Keratinocyte (primary cell): ENCODE measurements at regions not wholly inside any gene's neighbourhood (a gene's known extent, or its start where the extent isn't known, plus 50 kb on each side); places are given as distances from the start of the nearest gene placed in this dataset.

ENCODE experiments used
- DNase-seq: peaks from one replicate; pipeline ENCODE4 v3.0.0-alpha.2; 2011; ENCODE audit warnings: low read depth, missing footprints, low spot score
- FAIRE-seq: peaks from 2 replicates; lab custom pipeline; 2011; peaks lifted over from hg19 to GRCh38; lab: Jason Lieb, UNC
- H2AFZ ChIP-seq: 2 replicates; pipeline ENCODE4 v1.6.0; 2012; ENCODE audit warnings: low read length, control low read depth, inconsistent platforms; ENCODE audit not compliant: control insufficient read depth
- H3K27ac ChIP-seq: 2 replicates; pipeline ENCODE4 v1.5.1; 2011; ENCODE audit warnings: low read length; ENCODE audit not compliant: control insufficient read depth, insufficient read depth
- H3K27me3 ChIP-seq: 3 replicates; pipeline ENCODE4 v1.6.0; 2011; ENCODE audit warnings: low read length; ENCODE audit not compliant: control insufficient read depth, insufficient read depth; ENCODE audit errors: extremely low read depth
- H3K36me3 ChIP-seq, 2 experiments: 2 replicates in 1 of 2; 3 replicates in 1 of 2; pipeline ENCODE4 v1.5.1; 2011; ENCODE audit warnings: low read length in 2 of 2, mild to moderate bottlenecking in 1 of 2; ENCODE audit not compliant: control insufficient read depth in 2 of 2, insufficient read depth in 2 of 2; ENCODE audit errors: extremely low read depth in 1 of 2
- H3K4me1 ChIP-seq: 3 replicates; pipeline ENCODE4 v1.5.1; 2011; ENCODE audit warnings: low read length; ENCODE audit not compliant: control insufficient read depth, insufficient read depth; ENCODE audit errors: extremely low read depth
- H3K4me2 ChIP-seq: 3 replicates; pipeline ENCODE4 v1.6.0; 2011; ENCODE audit warnings: low read depth, low read length; ENCODE audit not compliant: control insufficient read depth, insufficient read depth; ENCODE audit errors: extremely low read depth
- H3K4me3 ChIP-seq, 3 experiments: fragments of 200-600 bp in 1 of 3; sonication (generic) in 1 of 3; 2 replicates in 2 of 3; 3 replicates in 1 of 3; pipeline ENCODE4 v1.5.1; 2011 to 2016; ENCODE audit warnings: low read length in 3 of 3, mild to moderate bottlenecking in 3 of 3, control low read depth in 2 of 3, inconsistent platforms in 1 of 3, low read depth in 1 of 3, mixed read lengths in 1 of 3, mixed run types in 1 of 3, moderate library complexity in 1 of 3; ENCODE audit not compliant: control insufficient read depth in 2 of 3, insufficient read depth in 2 of 3; ENCODE audit errors: extremely low read depth in 1 of 3
- H3K79me2 ChIP-seq: 2 replicates; pipeline ENCODE4 v1.6.0; 2012; ENCODE audit warnings: low read length; ENCODE audit not compliant: control insufficient read depth, insufficient read depth
- H3K9ac ChIP-seq: 3 replicates; pipeline ENCODE4 v1.6.0; 2011; ENCODE audit warnings: low read length; ENCODE audit not compliant: control insufficient read depth, insufficient read depth; ENCODE audit errors: extremely low read depth
- H3K9me1 ChIP-seq: 3 replicates; pipeline ENCODE4 v1.6.0; 2011; ENCODE audit warnings: low read length; ENCODE audit not compliant: control insufficient read depth, insufficient read depth; ENCODE audit errors: extremely low read depth
- H3K9me3 ChIP-seq: 2 replicates; pipeline ENCODE4 v1.5.1; 2012; ENCODE audit warnings: low read depth, low read length; ENCODE audit not compliant: control insufficient read depth
- H4K20me1 ChIP-seq: 3 replicates; pipeline ENCODE4 v1.6.0; 2011; ENCODE audit warnings: low read length; ENCODE audit not compliant: control insufficient read depth, insufficient read depth; ENCODE audit errors: extremely low read depth
- CTCF ChIP-seq, 3 experiments: IDR thresholded peaks in 1 of 3; conservative IDR thresholded peaks in 1 of 3; optimal IDR thresholded peaks in 1 of 3; 2 replicates in 2 of 3; 3 replicates in 1 of 3; pipeline versions ENCODE3 to v1.5.1; 2011; ENCODE audit warnings: low read length in 3 of 3, mild to moderate bottlenecking in 3 of 3, moderate library complexity in 2 of 3, control low read depth in 1 of 3, inconsistent platforms in 1 of 3; ENCODE audit not compliant: insufficient read depth in 2 of 3; ENCODE audit errors: extremely low read depth in 1 of 3
- EZH2 ChIP-seq: IDR thresholded peaks from one replicate; pipeline ENCODE4 v1.6.1; 2012; ENCODE audit warnings: inconsistent platforms, mild to moderate bottlenecking, low read length, moderate library complexity
- dilution Hi-C: fragments of 300-500 bp; cut with MboI; formaldehyde crosslinking; loops from one replicate; pipeline ENCODE4 v1.7.0; 2020; ENCODE audit warnings: low sequenced_read_pairs; ENCODE audit not compliant: extremely low pct_ligation_motif_present

GRCh38 chr2:126467367-126468054, 188.4 kb upstream of the GYPC start:
- FAIRE-seq (no peak), DNase-seq (no peak)
- Histone ChIP-seq H3K9me1 (no peaks in the 10 kb centered on the region), H3K9me3 (no peaks in the 10 kb centered on the region), H3K36me3 (no peaks in the 10 kb centered on the region), H3K4me3 (no peak overlapping the region), H3K27ac (no peak overlapping the region), H3K4me2 (no peak overlapping the region), H3K9ac (no peak overlapping the region), H3K27me3 (no peaks in the 10 kb centered on the region), H2AFZ (no peak overlapping the region), H3K4me1 (no peaks in the 10 kb centered on the region), H3K79me2 (no peaks in the 10 kb centered on the region), H4K20me1 (no peaks in the 10 kb centered on the region)
- dilution Hi-C loops, result no loop called here
- no peak for TF ChIP-seq EZH2
- TF ChIP-seq CTCF (optimal IDR thresholded peaks at IDR 0.05 in 1 of 3, IDR thresholded peaks at IDR 0.05 in 1 of 3, conservative IDR thresholded peaks at IDR 0.05 in 1 of 3; ENCODE audit: extremely low read depth in 1 of 3, insufficient read depth in 2 of 3, low read length in 3 of 3), result no peak

GRCh38 chr2:126475031-126475430, 180.9 kb upstream of the GYPC start:
- TF ChIP-seq EZH2, result no peak
- TF ChIP-seq CTCF (optimal IDR thresholded peaks at IDR 0.05 in 1 of 3, IDR thresholded peaks at IDR 0.05 in 1 of 3, conservative IDR thresholded peaks at IDR 0.05 in 1 of 3; ENCODE audit: extremely low read depth in 1 of 3, insufficient read depth in 2 of 3, low read length in 3 of 3), result no peak
- Histone ChIP-seq H3K4me3 (no peak overlapping the region), H3K27ac (no peak overlapping the region), H3K4me2 (no peak overlapping the region), H3K79me2 (no peaks in the 10 kb centered on the region), H4K20me1 (no peaks in the 10 kb centered on the region), H3K4me1 (no peaks in the 10 kb centered on the region), H3K9me1 (no peaks in the 10 kb centered on the region), H2AFZ (no peak overlapping the region), H3K27me3 (no peaks in the 10 kb centered on the region), H3K9me3 (no peaks in the 10 kb centered on the region), H3K9ac (no peak overlapping the region), H3K36me3 (no peaks in the 10 kb centered on the region)
- dilution Hi-C loops, result no loop called here
- no peak for FAIRE-seq
- no peak for DNase-seq
